WTC11 (cell line): ENCODE measurements at regions not wholly inside any gene's neighbourhood (a gene's known extent, or its start where the extent isn't known, plus 50 kb on each side); places are given as distances from the start of the nearest gene placed in this dataset.
"Not testable (repeated sequence)": the region's sequence is repeated elsewhere in the genome, so short reads cannot be mapped to it uniquely, and the experiment has no call there.

ENCODE experiments used
- ATAC-seq: fragments of 200-7000 bp; cut with Tn5 transposase; 2 replicates; pipeline ENCODE4 v1.10.0; 2021; ENCODE audit warnings: mild to moderate bottlenecking, moderate library complexity
- CTCF ChIA-PET: fragments of 300-600 bp; sonication (Branson Sonifier 250); formaldehyde crosslinking; loops from one replicate; lab custom pipeline; 2021; ENCODE audit warnings: antibody characterized with exemption; lab: Charles Lee
- POLR2A ChIA-PET: fragments of 350-600 bp; sonication (Branson Sonifier 250); formaldehyde crosslinking; loops from one replicate; lab custom pipeline; 2021; ENCODE audit warnings: antibody characterized with exemption; lab: Charles Lee
- DNase-seq: peaks from one replicate; pipeline ENCODE4 v3.0.0; 2021; ENCODE audit warnings: low spot score
- H3K27ac Mint-ChIP-seq: 2 replicates; pipeline ENCODE4 v1.8.0; 2021; ENCODE audit warnings: mixed read lengths
- H3K27me3 Mint-ChIP-seq: 2 replicates; pipeline ENCODE4 v1.8.0; 2021; ENCODE audit warnings: low read depth, mild to moderate bottlenecking, moderate library complexity, mixed read lengths
- H3K36me3 Mint-ChIP-seq: 2 replicates; pipeline ENCODE4 v1.8.0; 2021; ENCODE audit warnings: mixed read lengths
- H3K4me1 Mint-ChIP-seq: 2 replicates; pipeline ENCODE4 v1.8.0; 2022; ENCODE audit warnings: mixed read lengths
- H3K4me3 Mint-ChIP-seq: 2 replicates; pipeline ENCODE4 v1.8.0; 2021; ENCODE audit warnings: mild to moderate bottlenecking, moderate library complexity, mixed read lengths
- H3K9me3 Mint-ChIP-seq: 2 replicates; pipeline ENCODE4 v1.8.0; 2021; ENCODE audit warnings: mixed read lengths
- ATF2 ChIP-seq: sonication (generic); formaldehyde crosslinking; IDR thresholded peaks from 2 replicates; pipeline ENCODE4 v1.8.1; 2022; ENCODE audit warnings: low read depth, missing genetic modification reagents, borderline replicate concordance
- E2F4 ChIP-seq: sonication (generic); formaldehyde crosslinking; IDR thresholded peaks from 2 replicates; pipeline ENCODE4 v1.8.1; 2022; ENCODE audit warnings: low read depth, mild to moderate bottlenecking, moderate library complexity, missing genetic modification reagents, borderline replicate concordance
- FOXJ3 ChIP-seq: sonication (generic); formaldehyde crosslinking; IDR thresholded peaks from 2 replicates; pipeline ENCODE4 v1.9.0; 2021; ENCODE audit warnings: missing genetic modification reagents, mild to moderate bottlenecking, borderline replicate concordance
- JAZF1 ChIP-seq: fragments of 250-450 bp; sonication (Bioruptor Pico); IDR thresholded peaks from 2 replicates; pipeline ENCODE4 v1.9.0; 2021; ENCODE audit warnings: moderate library complexity, mild to moderate bottlenecking, inconsistent platforms
- MXD4 ChIP-seq: fragments of 250-450 bp; sonication (Bioruptor Pico); IDR thresholded peaks from 2 replicates; pipeline ENCODE4 v1.8.0; 2021; ENCODE audit warnings: mild to moderate bottlenecking, moderate library complexity, borderline replicate concordance
- MYBL2 ChIP-seq: sonication (generic); formaldehyde crosslinking; IDR thresholded peaks from 2 replicates; pipeline ENCODE4 v1.8.1; 2023; ENCODE audit warnings: mild to moderate bottlenecking, moderate library complexity, missing genetic modification reagents
- PRRX2 ChIP-seq: fragments of 250-450 bp; sonication (Bioruptor Pico); IDR thresholded peaks from 2 replicates; pipeline ENCODE4 v1.8.0; 2021; ENCODE audit warnings: mild to moderate bottlenecking
- SMAD3 ChIP-seq: sonication (generic); formaldehyde crosslinking; IDR thresholded peaks from 2 replicates; pipeline ENCODE4 v1.8.0; 2022; ENCODE audit warnings: missing genetic modification reagents, mild to moderate bottlenecking, borderline replicate concordance
- TEAD1 ChIP-seq: sonication (generic); formaldehyde crosslinking; IDR thresholded peaks from 2 replicates; pipeline ENCODE4 v1.8.0; 2022; ENCODE audit warnings: mild to moderate bottlenecking, missing genetic modification reagents
- USF2 ChIP-seq: sonication (generic); formaldehyde crosslinking; IDR thresholded peaks from 2 replicates; pipeline ENCODE4 v1.8.1; 2023; ENCODE audit warnings: mild to moderate bottlenecking, missing genetic modification reagents, moderate library complexity
- ZBTB21 ChIP-seq: sonication (generic); formaldehyde crosslinking; IDR thresholded peaks from 2 replicates; pipeline ENCODE4 v1.8.1; 2023; ENCODE audit warnings: mild to moderate bottlenecking, missing genetic modification reagents, borderline replicate concordance
- ZNF138 ChIP-seq: sonication (generic); formaldehyde crosslinking; conservative IDR thresholded peaks from 2 replicates; pipeline ENCODE4 v1.8.1; 2022; ENCODE audit warnings: mild to moderate bottlenecking, moderate library complexity, missing genetic modification reagents
- ZNF416 ChIP-seq: fragments of 250-450 bp; sonication (Bioruptor Pico); IDR thresholded peaks from 2 replicates; pipeline ENCODE4 v1.9.0; 2021; ENCODE audit warnings: mild to moderate bottlenecking, inconsistent platforms

GRCh38 chr3:194886836-194887235 lies 201.2 kb downstream of the FAM43A start (continued):
- TF ChIP-seq E2F4 (CRISPR knock-in tag): no peak
- TF ChIP-seq JAZF1: no peak
- no peak for TF ChIP-seq ZNF138
- TF ChIP-seq SMAD3 (CRISPR knock-in tag): no peak
- TF ChIP-seq ZNF416 (CRISPR knock-in tag): no peak
- TF ChIP-seq PRRX2 (CRISPR knock-in tag): no peak
- TF ChIP-seq MXD4 (CRISPR knock-in tag): no peak
- TF ChIP-seq USF2 (CRISPR knock-in tag): no peak

DNA sequence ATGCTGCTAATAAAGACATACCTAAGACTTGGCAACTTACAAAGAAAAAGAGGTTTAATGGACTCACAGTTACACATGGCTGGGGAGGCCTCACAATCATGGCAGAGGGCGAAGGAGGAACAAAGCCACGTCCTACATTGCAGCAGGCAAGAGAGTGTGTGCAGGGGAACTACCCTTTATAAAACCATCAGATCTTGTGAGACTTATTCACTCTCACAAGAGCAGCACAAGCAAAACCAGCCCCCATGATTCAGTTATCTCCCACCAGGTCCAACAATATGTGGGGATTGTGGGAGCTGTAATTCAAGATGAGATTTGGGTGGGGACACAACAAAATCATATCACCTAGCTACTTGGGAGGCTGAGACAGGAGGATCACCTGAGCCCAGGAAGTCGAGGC lies 202.4 kb downstream of the FAM43A start:
- ATAC-seq, H3K27ac Mint-ChIP-seq, POLR2A ChIA-PET, H3K4me1 Mint-ChIP-seq, CTCF ChIA-PET, H3K27me3 Mint-ChIP-seq, H3K36me3 Mint-ChIP-seq, H3K4me3 Mint-ChIP-seq, DNase-seq: not testable (repeated sequence)
- peaks cover 47% of the 10 kb centered on the region for H3K9me3 Mint-ChIP-seq

DNA sequence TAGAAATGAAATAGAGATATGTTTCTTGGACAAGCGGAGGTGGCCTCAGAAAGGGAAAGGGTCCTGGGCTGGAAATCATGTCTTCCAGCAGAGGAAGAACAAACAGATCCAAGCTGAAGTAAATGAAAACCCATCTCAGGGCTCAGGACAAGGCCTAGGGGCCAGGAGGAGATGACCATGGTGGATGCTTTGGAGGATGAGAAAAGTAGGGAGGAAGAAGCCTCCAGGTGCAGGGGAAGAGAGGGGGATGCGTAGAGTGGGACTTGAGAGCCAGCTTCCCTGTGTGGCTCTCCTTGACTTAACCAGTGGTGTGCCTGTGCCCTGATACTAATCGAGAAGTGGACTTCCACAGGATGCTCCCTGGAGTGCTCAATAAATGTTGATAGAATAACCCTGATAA lies 203.2 kb downstream of the FAM43A start:
- 0 out of 2 replicates have a peak, but pooled peaks cover 2% of the 10 kb centered on the region for H3K4me1 Mint-ChIP-seq
- no peaks in the 10 kb centered on the region; the same call in 1 of the 2 replicates for H3K27me3 Mint-ChIP-seq
- peaks cover 44% of the 10 kb centered on the region for H3K9me3 Mint-ChIP-seq
- no peak for ATAC-seq
- H3K36me3 Mint-ChIP-seq: peaks cover 3% of the 10 kb centered on the region; the same call in 1 of the 2 replicates
- no peak overlapping the region for H3K4me3 Mint-ChIP-seq
- ChIA-PET POLR2A (no interaction called here), CTCF (no interaction called here)
- DNase-seq: no peak
- no peak for TF ChIP-seq TEAD1 (CRISPR knock-in tag)
- H3K27ac Mint-ChIP-seq: no peak overlapping the region

DNA sequence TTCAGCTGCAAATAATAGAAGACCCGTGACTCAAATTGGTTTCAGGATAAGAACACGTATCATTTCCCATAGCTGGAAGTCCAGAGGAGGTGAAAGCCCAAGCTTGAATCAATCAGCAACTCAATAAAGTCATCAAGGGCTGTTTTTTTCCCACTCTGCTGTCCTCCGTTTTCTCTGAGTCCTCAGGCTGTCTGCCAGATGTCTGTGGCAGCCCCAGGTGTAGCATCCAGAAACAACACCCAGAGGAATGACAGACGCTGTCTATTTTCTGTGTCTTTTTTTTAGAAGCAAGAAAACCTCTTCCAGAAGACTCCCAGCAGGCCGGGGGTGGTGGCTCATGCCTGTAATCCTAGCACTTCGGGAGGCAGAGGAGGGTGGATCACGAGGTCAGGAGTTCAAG lies 204.4 kb downstream of the FAM43A start:
- CTCF ChIA-PET: interaction anchor here (1.0 kb wide), 1 partner anchor 202 kb away, joined by 3 read pairs; no protein-coding TSS in a partner anchor
- no peak for DNase-seq

DNA sequence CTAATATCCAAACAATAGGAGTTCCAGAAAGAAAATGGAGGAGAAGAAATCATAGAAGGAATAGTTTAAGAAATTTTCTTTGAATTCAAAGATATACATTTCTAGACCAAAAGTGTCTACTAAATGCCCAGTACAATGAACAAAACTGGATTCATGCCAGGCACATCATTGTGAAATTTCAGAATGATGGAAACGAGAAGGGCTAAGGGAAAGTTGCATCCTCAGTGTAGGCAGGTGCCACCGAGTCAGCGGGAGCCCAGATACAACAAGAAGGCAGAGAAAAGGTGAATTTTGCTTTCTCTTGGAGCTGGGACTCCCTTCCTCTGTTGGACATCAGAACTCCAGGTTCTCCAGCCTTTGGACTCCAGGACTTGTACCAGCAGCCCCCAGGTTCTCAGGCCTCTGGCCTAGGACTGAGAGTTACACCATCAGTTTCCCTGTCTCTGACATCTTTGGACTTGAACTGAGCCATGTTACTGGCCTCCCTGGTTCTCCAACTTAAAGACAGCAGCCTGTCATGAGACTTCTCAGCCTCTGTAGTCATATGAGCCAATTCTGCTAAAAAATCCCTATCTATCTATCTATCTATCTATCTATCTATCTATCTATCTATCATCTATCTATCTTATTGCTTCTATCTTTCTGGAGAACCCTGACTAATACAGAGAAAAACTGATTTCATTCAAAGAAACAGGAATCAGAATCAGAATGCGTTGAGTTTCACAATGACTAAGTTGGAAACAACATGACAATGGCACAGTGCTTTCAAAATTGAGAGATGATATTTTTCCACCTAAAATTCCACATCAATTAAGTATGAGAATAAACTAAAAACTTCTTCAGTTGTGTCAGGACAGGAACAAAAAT lies 207.7 kb downstream of the FAM43A start:
- no peak for ATAC-seq
- POLR2A ChIA-PET: no interaction called here
- Mint-ChIP-seq H3K27ac (no peak overlapping the region), H3K27me3 (no peaks in the 10 kb centered on the region), H3K9me3 (peaks cover 21% of the 10 kb centered on the region), H3K4me3 (no peak overlapping the region), H3K36me3 (peaks cover 4% of the 10 kb centered on the region; the same call in 1 of the 2 replicates), H3K4me1 (no peaks in the 10 kb centered on the region)
- DNase-seq: no peak
- CTCF ChIA-PET: no interaction called here
- TF ChIP-seq ATF2: no peak

More for the DNA sequence above, 204.4 kb downstream of the FAM43A start:
- Mint-ChIP-seq H3K36me3 (peaks cover 7% of the 10 kb centered on the region; the same call in 1 of the 2 replicates), H3K4me3 (no peak overlapping the region), H3K9me3 (peaks cover 39% of the 10 kb centered on the region), H3K27me3 (no peaks in the 10 kb centered on the region), H3K4me1 (0 out of 2 replicates have a peak, but pooled peaks cover 2% of the 10 kb centered on the region), H3K27ac (no peak overlapping the region)
- TF ChIP-seq MYBL2 (CRISPR knock-in tag) (no peak), ZBTB21 (no peak), FOXJ3 (no peak)
- POLR2A ChIA-PET: no interaction called here
- ATAC-seq: no peak
